Thyroid gland (tissue), 4 donors: ENCODE measurements at regions not wholly inside any gene's neighbourhood (a gene's known extent, or its start where the extent isn't known, plus 50 kb on each side); places are given as distances from the start of the nearest gene placed in this dataset.

Experiments
- CTCF ChIP-seq, 6 experiments: fragments of 200-600 bp in 3 of 6; fragments of 450-650 bp in 3 of 6; sonication (generic) in 3 of 6; IDR thresholded peaks; one replicate each; pipeline ENCODE4 v1.5.1; 2016 to 2019; ENCODE audit warnings: antibody characterized with exemption in 6 of 6, mild to moderate bottlenecking in 2 of 6, inconsistent platforms in 1 of 6, moderate library complexity in 1 of 6
- POLR2A ChIP-seq, 2 donors: fragments of 450-650 bp; IDR thresholded peaks; one replicate each; pipeline ENCODE4 v1.6.1; 2017; ENCODE audit warnings: antibody characterized with exemption in 2 of 2, mild to moderate bottlenecking in 2 of 2, moderate library complexity in 1 of 2

GRCh38 chrX:114073926-114074325 lies 510.0 kb upstream of the HTR2C start:
- TF ChIP-seq CTCF (IDR thresholded peaks at IDR 0.05) (no peak), POLR2A (IDR thresholded peaks at IDR 0.05) (no peak)
